Heart left ventricle (tissue), 13 donors: ENCODE measurements at regions not wholly inside any gene's neighbourhood (a gene's known extent, or its start where the extent isn't known, plus 50 kb on each side); places are given as distances from the start of the nearest gene placed in this dataset.

ENCODE experiments used
- POLR2A ChIP-seq, 2 donors: fragments of 450-650 bp; IDR thresholded peaks; one replicate each; pipeline ENCODE4 v1.6.1; 2017; ENCODE audit warnings: antibody characterized with exemption in 2 of 2, mild to moderate bottlenecking in 2 of 2, moderate library complexity in 2 of 2
- TF ChIP-seq, protein P1 (sequence below), 12 donors: fragments of 200-600 bp; sonication (generic) in 4 of 12; IDR thresholded peaks; one replicate each; pipeline versions ENCODE4 v1.5.0 to v1.8.0; 2018 to 2022; ENCODE audit warnings: antibody characterized with exemption in 12 of 12, mild to moderate bottlenecking in 5 of 12
- donor health status: ischemic (EF 13 %, LVEDD 7.1; RV severe dilation, severe dysfunction).
- donor health status: DM: no; HTN: yes; CAD: no.
- donor health status: DM: no; HTN: no; CAD: no.
- donor health status: ischemic (EF 25% LVEDD 6.9; RV normal size, moderate dysfunction).
- donor health status: ischemic (EF 25% LVEDD 5.7; RV mildly dilated, moderate dysfunction).
- donor health status: ischemic (EF 35%, LVEDD 5.7; RV mildly dilated, moderate dysfunction).
- donor health status: nonischemic (EF 11% LVEDD 7.7; RV severe dilation, severe dysfunction).
- donor health status: DM: yes; HTN: yes; CAD: no.
- donor health status: PGD.
- donor health status: ischemic (EF 29% LVEDD 5.4; RV normal size, mild dysfunction).
- donor health status: nonischemic (EF 23%, LVEDD 6.1; RV moderate dilation, normal function).

GRCh38 chr4:155433636-155434360 lies 57.0 kb upstream of the MAP9 start:
- TF ChIP-seq, protein P1, sequence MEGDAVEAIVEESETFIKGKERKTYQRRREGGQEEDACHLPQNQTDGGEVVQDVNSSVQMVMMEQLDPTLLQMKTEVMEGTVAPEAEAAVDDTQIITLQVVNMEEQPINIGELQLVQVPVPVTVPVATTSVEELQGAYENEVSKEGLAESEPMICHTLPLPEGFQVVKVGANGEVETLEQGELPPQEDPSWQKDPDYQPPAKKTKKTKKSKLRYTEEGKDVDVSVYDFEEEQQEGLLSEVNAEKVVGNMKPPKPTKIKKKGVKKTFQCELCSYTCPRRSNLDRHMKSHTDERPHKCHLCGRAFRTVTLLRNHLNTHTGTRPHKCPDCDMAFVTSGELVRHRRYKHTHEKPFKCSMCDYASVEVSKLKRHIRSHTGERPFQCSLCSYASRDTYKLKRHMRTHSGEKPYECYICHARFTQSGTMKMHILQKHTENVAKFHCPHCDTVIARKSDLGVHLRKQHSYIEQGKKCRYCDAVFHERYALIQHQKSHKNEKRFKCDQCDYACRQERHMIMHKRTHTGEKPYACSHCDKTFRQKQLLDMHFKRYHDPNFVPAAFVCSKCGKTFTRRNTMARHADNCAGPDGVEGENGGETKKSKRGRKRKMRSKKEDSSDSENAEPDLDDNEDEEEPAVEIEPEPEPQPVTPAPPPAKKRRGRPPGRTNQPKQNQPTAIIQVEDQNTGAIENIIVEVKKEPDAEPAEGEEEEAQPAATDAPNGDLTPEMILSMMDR (IDR thresholded peaks at IDR 0.05): no peak
- TF ChIP-seq POLR2A (IDR thresholded peaks at IDR 0.05): no peak
